SK-N-SH treated with all-trans-retinoic acid at 6 μM for 48 hours (cell line): ENCODE measurements at regions not wholly inside any gene's neighbourhood (a gene's known extent, or its start where the extent isn't known, plus 50 kb on each side); places are given as distances from the start of the nearest gene placed in this dataset.

Experiments
- ATAC-seq: fragments of 200-7000 bp; cut with Tn5 transposase; 3 replicates; pipeline ENCODE4 v1.9.1; 2020; ENCODE audit warnings: mild to moderate bottlenecking, moderate library complexity
- ARNTL ChIP-seq: fragments of 450-650 bp; formaldehyde crosslinking; IDR thresholded peaks from 2 replicates; pipeline ENCODE4 v1.5.0; 2020; ENCODE audit warnings: low read depth, mild to moderate bottlenecking, moderate library complexity, borderline replicate concordance
- BACH2 ChIP-seq: fragments of 250-450 bp; sonication (Bioruptor Pico); IDR thresholded peaks from 2 replicates; pipeline ENCODE4 v1.9.0; 2021; ENCODE audit warnings: mild to moderate bottlenecking, borderline replicate concordance
- CSDC2 ChIP-seq: fragments of 250-450 bp; sonication (Bioruptor Pico); IDR thresholded peaks from 2 replicates; pipeline ENCODE4 v1.5.0; 2020; ENCODE audit warnings: mild to moderate bottlenecking, moderate library complexity
- ESRRG ChIP-seq: fragments of 250-450 bp; sonication (Bioruptor Pico); IDR thresholded peaks from 2 replicates; pipeline ENCODE4 v1.6.1; 2021; ENCODE audit warnings: mild to moderate bottlenecking
- GLIS3 ChIP-seq: fragments of 250-450 bp; sonication (Bioruptor Pico); IDR thresholded peaks from 2 replicates; pipeline ENCODE4 v1.5.0; 2020; ENCODE audit warnings: mild to moderate bottlenecking, moderate library complexity
- ISL1 ChIP-seq: fragments of 250-450 bp; sonication (Bioruptor Pico); IDR thresholded peaks from 2 replicates; pipeline ENCODE4 v2.1.2; 2022; ENCODE audit warnings: mild to moderate bottlenecking, moderate library complexity
- OSR1 ChIP-seq: fragments of 250-450 bp; sonication (Bioruptor Pico); IDR thresholded peaks from 2 replicates; pipeline ENCODE4 v1.8.0; 2022; ENCODE audit warnings: moderate library complexity, mild to moderate bottlenecking, inconsistent platforms
- PPARA ChIP-seq: fragments of 250-450 bp; sonication (Bioruptor Pico); IDR thresholded peaks from 2 replicates; pipeline ENCODE4 v1.5.0; 2020; ENCODE audit warnings: mild to moderate bottlenecking, borderline replicate concordance
- RARB ChIP-seq: fragments of 250-450 bp; sonication (Bioruptor Pico); IDR thresholded peaks from 2 replicates; pipeline ENCODE4 v1.8.0; 2021; ENCODE audit warnings: mild to moderate bottlenecking, moderate library complexity
- SNAI2 ChIP-seq: fragments of 250-450 bp; sonication (Bioruptor Pico); IDR thresholded peaks from 2 replicates; pipeline ENCODE4 v1.5.0; 2020; ENCODE audit warnings: mild to moderate bottlenecking, moderate library complexity
- TOX ChIP-seq: fragments of 250-450 bp; sonication (Bioruptor Pico); IDR thresholded peaks from 2 replicates; pipeline ENCODE4 v1.8.0; 2021; ENCODE audit warnings: mild to moderate bottlenecking, moderate library complexity, borderline replicate concordance
- ZC3H10 ChIP-seq: fragments of 250-450 bp; sonication (Bioruptor Pico); IDR thresholded peaks from 2 replicates; pipeline ENCODE4 v1.5.1; 2021; ENCODE audit warnings: mild to moderate bottlenecking, moderate library complexity
- ZFP3 ChIP-seq: fragments of 250-450 bp; sonication (Bioruptor Pico); IDR thresholded peaks from 2 replicates; pipeline ENCODE4 v1.5.0; 2020; ENCODE audit warnings: mild to moderate bottlenecking, moderate library complexity
- ZFP30 ChIP-seq: fragments of 450-650 bp; formaldehyde crosslinking; IDR thresholded peaks from 2 replicates; pipeline ENCODE4 v1.5.0; 2022; ENCODE audit warnings: mild to moderate bottlenecking, moderate library complexity
- ZNF565 ChIP-seq: fragments of 450-650 bp; formaldehyde crosslinking; conservative IDR thresholded peaks from 2 replicates; pipeline ENCODE4 v1.5.0; 2020; ENCODE audit warnings: low read depth, mild to moderate bottlenecking, moderate library complexity
- ZNF70 ChIP-seq: fragments of 450-650 bp; formaldehyde crosslinking; IDR thresholded peaks from 2 replicates; pipeline ENCODE4 v1.5.0; 2020; ENCODE audit warnings: mild to moderate bottlenecking, moderate library complexity
- ZNF8 ChIP-seq: fragments of 450-650 bp; formaldehyde crosslinking; IDR thresholded peaks from 2 replicates; pipeline ENCODE4 v1.5.0; 2020; ENCODE audit warnings: mild to moderate bottlenecking, moderate library complexity
- TF ChIP-seq, protein P1 (sequence below): fragments of 250-450 bp; sonication (Bioruptor Pico); IDR thresholded peaks from 2 replicates; pipeline ENCODE4 v1.5.1; 2020; ENCODE audit warnings: low read depth, mild to moderate bottlenecking, moderate library complexity
- TF ChIP-seq, protein P2 (sequence below): fragments of 250-450 bp; sonication (Bioruptor Pico); IDR thresholded peaks from 2 replicates; pipeline ENCODE4 v1.5.0; 2020; ENCODE audit warnings: mild to moderate bottlenecking, moderate library complexity
- TF ChIP-seq, protein P3 (sequence below): fragments of 250-450 bp; sonication (Bioruptor Pico); IDR thresholded peaks from 2 replicates; pipeline ENCODE4 v1.8.0; 2020; ENCODE audit warnings: mild to moderate bottlenecking, moderate library complexity, borderline replicate concordance

DNA sequence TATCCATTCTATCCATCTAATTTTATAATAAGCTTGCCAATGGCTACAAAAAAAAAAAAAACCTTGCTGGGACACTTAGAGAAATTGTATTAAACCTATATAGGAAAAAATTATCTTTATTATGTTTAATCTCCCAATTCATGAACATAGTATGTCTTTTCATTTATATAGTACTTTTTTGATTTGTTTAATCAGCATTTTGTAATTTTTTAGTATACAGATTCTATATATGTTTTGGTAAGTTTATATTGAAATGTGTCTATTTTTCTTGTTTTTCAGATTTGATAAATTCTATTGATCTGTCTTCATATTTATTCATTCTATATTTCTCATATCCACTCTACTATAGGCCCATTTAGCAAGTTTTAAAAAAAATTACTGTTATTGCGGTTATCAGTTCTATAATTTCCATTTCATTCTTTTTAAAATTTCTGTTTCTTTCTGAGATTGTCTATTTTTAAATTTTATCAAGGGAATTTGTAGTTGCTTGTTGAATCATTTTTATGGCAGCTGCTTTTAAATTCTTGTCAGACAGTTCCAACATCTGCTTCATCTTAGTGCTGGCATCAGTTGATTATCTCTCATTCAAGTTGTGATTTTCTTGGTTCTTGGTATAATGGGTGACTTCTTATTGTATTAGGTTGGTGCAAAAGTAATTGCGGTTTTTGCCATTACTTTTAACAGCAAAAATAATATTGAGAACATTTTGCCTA lies 170.1 kb upstream of the S1PR3 start:
- ATAC-seq: no peak
- TF ChIP-seq, protein P1, sequence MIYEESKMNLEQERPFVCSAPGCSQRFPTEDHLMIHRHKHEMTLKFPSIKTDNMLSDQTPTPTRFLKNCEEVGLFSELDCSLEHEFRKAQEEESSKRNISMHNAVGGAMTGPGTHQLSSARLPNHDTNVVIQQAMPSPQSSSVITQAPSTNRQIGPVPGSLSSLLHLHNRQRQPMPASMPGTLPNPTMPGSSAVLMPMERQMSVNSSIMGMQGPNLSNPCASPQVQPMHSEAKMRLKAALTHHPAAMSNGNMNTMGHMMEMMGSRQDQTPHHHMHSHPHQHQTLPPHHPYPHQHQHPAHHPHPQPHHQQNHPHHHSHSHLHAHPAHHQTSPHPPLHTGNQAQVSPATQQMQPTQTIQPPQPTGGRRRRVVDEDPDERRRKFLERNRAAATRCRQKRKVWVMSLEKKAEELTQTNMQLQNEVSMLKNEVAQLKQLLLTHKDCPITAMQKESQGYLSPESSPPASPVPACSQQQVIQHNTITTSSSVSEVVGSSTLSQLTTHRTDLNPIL: no peak
- TF ChIP-seq PPARA (CRISPR knock-in tag): no peak

DNA sequence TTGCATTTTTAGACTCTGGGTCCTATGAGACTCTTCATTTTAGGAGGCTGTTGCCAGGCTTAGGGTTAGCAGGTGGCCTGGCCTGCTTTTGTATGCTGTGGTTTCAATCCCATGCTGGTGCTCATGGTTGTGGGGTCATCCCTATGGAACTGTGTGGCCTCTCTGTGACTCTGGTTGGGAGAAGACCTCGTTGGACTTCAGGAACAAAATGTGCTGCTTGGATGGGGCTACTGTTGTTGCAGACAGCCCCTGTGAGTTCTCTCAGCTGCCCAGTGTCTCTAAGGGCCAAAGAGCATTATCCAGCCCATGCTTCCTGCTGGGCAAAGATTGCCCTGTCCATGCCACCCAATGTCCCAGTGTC lies 169.5 kb upstream of the S1PR3 start:
- TF ChIP-seq ZNF8 (CRISPR knock-in tag) (no peak), ZC3H10 (CRISPR knock-in tag) (no peak), ZFP3 (CRISPR knock-in tag) (no peak), ESRRG (CRISPR knock-in tag) (no peak), SNAI2 (no peak), BACH2 (CRISPR knock-in tag) (no peak), ISL1 (CRISPR knock-in tag) (no peak), ARNTL (CRISPR knock-in tag) (no peak), ZNF565 (CRISPR knock-in tag) (no peak), OSR1 (no peak), RARB (no peak), TOX (no peak), ZFP30 (CRISPR knock-in tag) (no peak), CSDC2 (CRISPR knock-in tag) (no peak)
- TF ChIP-seq, protein P2, sequence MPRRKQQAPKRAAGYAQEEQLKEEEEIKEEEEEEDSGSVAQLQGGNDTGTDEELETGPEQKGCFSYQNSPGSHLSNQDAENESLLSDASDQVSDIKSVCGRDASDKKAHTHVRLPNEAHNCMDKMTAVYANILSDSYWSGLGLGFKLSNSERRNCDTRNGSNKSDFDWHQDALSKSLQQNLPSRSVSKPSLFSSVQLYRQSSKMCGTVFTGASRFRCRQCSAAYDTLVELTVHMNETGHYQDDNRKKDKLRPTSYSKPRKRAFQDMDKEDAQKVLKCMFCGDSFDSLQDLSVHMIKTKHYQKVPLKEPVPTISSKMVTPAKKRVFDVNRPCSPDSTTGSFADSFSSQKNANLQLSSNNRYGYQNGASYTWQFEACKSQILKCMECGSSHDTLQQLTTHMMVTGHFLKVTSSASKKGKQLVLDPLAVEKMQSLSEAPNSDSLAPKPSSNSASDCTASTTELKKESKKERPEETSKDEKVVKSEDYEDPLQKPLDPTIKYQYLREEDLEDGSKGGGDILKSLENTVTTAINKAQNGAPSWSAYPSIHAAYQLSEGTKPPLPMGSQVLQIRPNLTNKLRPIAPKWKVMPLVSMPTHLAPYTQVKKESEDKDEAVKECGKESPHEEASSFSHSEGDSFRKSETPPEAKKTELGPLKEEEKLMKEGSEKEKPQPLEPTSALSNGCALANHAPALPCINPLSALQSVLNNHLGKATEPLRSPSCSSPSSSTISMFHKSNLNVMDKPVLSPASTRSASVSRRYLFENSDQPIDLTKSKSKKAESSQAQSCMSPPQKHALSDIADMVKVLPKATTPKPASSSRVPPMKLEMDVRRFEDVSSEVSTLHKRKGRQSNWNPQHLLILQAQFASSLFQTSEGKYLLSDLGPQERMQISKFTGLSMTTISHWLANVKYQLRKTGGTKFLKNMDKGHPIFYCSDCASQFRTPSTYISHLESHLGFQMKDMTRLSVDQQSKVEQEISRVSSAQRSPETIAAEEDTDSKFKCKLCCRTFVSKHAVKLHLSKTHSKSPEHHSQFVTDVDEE (CRISPR knock-in tag): no peak
- TF ChIP-seq, protein P3, sequence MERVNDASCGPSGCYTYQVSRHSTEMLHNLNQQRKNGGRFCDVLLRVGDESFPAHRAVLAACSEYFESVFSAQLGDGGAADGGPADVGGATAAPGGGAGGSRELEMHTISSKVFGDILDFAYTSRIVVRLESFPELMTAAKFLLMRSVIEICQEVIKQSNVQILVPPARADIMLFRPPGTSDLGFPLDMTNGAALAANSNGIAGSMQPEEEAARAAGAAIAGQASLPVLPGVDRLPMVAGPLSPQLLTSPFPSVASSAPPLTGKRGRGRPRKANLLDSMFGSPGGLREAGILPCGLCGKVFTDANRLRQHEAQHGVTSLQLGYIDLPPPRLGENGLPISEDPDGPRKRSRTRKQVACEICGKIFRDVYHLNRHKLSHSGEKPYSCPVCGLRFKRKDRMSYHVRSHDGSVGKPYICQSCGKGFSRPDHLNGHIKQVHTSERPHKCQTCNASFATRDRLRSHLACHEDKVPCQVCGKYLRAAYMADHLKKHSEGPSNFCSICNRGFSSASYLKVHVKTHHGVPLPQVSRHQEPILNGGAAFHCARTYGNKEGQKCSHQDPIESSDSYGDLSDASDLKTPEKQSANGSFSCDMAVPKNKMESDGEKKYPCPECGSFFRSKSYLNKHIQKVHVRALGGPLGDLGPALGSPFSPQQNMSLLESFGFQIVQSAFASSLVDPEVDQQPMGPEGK: no peak
- TF ChIP-seq, protein P1: no peak
- ATAC-seq: no peak

DNA sequence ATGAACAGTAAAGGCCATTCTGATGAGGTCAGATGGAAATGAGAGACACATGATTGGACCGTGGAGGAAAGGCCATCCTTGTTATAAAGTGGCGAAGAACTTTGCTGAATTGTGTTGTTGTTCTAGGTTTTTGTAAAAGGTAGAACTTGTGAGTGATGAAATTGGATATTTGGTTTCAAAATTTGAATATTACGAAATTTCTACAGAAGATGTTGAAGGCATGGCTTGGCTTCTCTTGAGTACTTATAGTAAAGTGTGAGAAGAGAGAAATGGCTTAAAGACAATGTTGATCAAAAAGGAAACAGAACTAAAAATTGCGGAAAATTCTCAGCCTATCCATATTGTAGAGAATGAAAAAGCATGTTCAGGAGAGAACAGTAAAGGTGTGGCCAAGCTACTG lies 166.6 kb upstream of the S1PR3 start:
- TF ChIP-seq PPARA (CRISPR knock-in tag): no peak
- TF ChIP-seq GLIS3 (CRISPR knock-in tag): no peak
- TF ChIP-seq ARNTL (CRISPR knock-in tag): no peak
- ATAC-seq: no peak

DNA sequence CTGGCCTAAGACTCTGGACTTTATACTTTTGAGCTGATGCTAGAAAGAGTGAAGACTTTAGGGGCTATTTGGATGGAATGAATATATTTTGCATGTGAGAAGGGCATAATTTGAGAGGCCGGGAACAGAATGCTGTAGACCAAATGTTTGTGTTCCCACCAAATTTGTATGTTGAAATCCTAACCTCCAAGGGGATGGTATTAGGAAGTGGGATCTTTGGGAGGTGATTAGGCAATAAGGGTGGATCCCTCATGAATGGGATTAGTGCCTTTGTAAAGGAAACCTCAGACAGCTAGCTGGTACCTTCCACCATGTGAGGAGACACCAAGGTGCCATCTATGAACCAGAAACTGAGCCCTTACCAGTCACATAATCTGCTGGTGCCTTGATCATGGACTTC lies 165.1 kb upstream of the S1PR3 start:
- ATAC-seq: no peak
- TF ChIP-seq ZC3H10 (CRISPR knock-in tag) (no peak), ARNTL (CRISPR knock-in tag) (no peak), RARB (no peak), BACH2 (CRISPR knock-in tag) (no peak), SNAI2 (no peak), ZNF70 (CRISPR knock-in tag) (no peak), PPARA (CRISPR knock-in tag) (no peak), ZFP3 (CRISPR knock-in tag) (no peak), ZNF565 (CRISPR knock-in tag) (no peak), ZFP30 (CRISPR knock-in tag) (no peak)
- TF ChIP-seq, protein P3: no peak
- TF ChIP-seq, protein P2 (CRISPR knock-in tag): no peak
